ENCODE measurements at regions not wholly inside any gene's neighbourhood (a gene's known extent, or its start where the extent isn't known, plus 50 kb on each side); places are given as distances from the start of the nearest gene placed in this dataset.
"Not testable (repeated sequence)": the region's sequence is repeated elsewhere in the genome, so short reads cannot be mapped to it uniquely, and the experiment has no call there.

DNA sequence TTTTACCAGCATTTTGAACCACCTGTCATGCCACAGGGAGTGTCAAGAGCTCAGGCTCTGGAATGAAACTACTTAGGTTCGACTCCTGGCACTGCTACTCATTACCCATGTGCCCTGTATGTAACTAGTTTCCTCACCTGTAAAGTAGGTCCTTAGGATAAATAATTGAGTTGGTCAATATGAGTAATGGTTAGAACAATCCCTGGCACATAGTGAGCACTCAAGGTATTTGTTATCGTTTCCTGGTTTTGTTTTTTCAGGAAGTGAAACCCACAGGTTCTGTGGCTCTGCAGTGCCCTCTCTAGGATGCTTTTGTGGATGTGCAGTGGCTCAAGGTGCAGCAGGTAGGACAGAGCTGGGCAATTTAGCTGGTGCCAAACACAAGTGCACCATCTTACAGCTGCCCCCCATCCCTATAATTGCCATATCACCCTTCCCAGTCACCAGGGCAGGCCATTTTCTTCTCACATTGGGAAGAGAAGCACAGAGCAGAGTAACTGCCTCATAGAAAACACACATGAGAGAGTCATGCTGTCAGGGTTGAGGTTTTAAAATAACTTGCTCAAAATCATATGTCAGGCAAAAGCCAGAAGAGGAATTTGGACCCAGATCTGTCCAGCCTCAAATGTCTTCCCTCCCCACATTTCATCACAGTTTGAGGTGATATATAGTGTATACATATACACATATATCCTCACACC, 297.5 kb downstream of the RPAP3 start:
- Mint-ChIP-seq H3K4me1 (peaks cover 9 to 12% of the 10 kb centered on the region in 2 donors), H3K27me3 (ENCODE audit: low read depth in 3 of 3) (peaks cover 0 to 6% (median 5%) of the 10 kb centered on the region in 3 donors), H3K36me3 (peaks cover 0 to 4% (median 0%) of the 10 kb centered on the region in 3 donors), H3K4me3 (no peak overlapping the region), H3K27ac (no peak overlapping the region), H3K9me3 (no peaks in the 10 kb centered on the region)
- peak in 1 of 3 donors; percentile 24 for DNase-seq

- Mint-ChIP-seq H3K9me3 (no peaks in the 10 kb centered on the region), H3K4me1 (peaks cover 7 to 11% of the 10 kb centered on the region in 2 donors), H3K4me3 (no peak overlapping the region), H3K27ac (no peak overlapping the region), H3K36me3 (peaks cover 0 to 4% (median 0%) of the 10 kb centered on the region in 3 donors), H3K27me3 (ENCODE audit: low read depth in 3 of 3) (peaks cover 0 to 6% (median 5%) of the 10 kb centered on the region in 3 donors)
- DNase-seq = no peak
Observed at GRCh38 chr12:47407463-47408129, 298.2 kb downstream of the RPAP3 start.

GRCh38 chr12:47403681-47404080, 302.1 kb downstream of the RPAP3 start:
- Mint-ChIP-seq H3K4me3 (no peak overlapping the region), H3K27me3 (ENCODE audit: low read depth in 3 of 3) (peaks cover 0 to 10% (median 1%) of the 10 kb centered on the region in 3 donors), H3K9me3 (no peaks in the 10 kb centered on the region), H3K36me3 (peaks cover 0 to 4% (median 0%) of the 10 kb centered on the region in 3 donors), H3K27ac (peak overlapping the region in 1 of 6 donors; percentile 45), H3K4me1 (peaks cover 7 to 11% of the 10 kb centered on the region in 2 donors)
- no peak for DNase-seq

- H3K27ac Mint-ChIP-seq, H3K4me3 Mint-ChIP-seq: not testable (repeated sequence)
- peaks cover 0 to 10% (median 1%) of the 10 kb centered on the region in 3 donors for H3K27me3 Mint-ChIP-seq (ENCODE audit: low read depth in 3 of 3)
Observed at GRCh38 chr12:47401196-47401595, 304.6 kb downstream of the RPAP3 start.

GRCh38 chr12:47400266-47400665, 305.6 kb downstream of the RPAP3 start:
- Mint-ChIP-seq H3K9me3 (peaks cover 0 to 14% (median 8%) of the 10 kb centered on the region in 6 donors), H3K4me3 (no peak overlapping the region), H3K4me1 (peaks cover 16 to 18% of the 10 kb centered on the region in 2 donors), H3K27me3 (ENCODE audit: low read depth in 3 of 3) (peaks cover 0 to 9% (median 0%) of the 10 kb centered on the region in 3 donors), H3K36me3 (peaks cover 0 to 10% (median 5%) of the 10 kb centered on the region in 3 donors), H3K27ac (no peak overlapping the region)
- DNase-seq = no peak

More at GRCh38 chr12:47401196-47401595, 304.6 kb downstream of the RPAP3 start:
- Mint-ChIP-seq H3K4me1 (peaks cover 16 to 18% of the 10 kb centered on the region in 2 donors), H3K9me3 (peaks cover 0 to 14% (median 8%) of the 10 kb centered on the region in 6 donors), H3K36me3 (peaks cover 0 to 14% (median 5%) of the 10 kb centered on the region in 3 donors)
- DNase-seq = not testable (repeated sequence)

GRCh38 chr12:47397664-47398281, 308.1 kb downstream of the RPAP3 start:
- Mint-ChIP-seq H3K9me3 (peaks cover 0 to 14% (median 8%) of the 10 kb centered on the region in 6 donors), H3K36me3 (peaks cover 0 to 10% (median 5%) of the 10 kb centered on the region in 3 donors), H3K27ac (peak overlapping the region in 5 of 6 donors; percentile 20 to 64 (median 53)), H3K27me3 (ENCODE audit: low read depth in 3 of 3) (peaks cover 0 to 9% (median 0%) of the 10 kb centered on the region in 3 donors), H3K4me3 (peak overlapping the region in 4 of 5 donors; percentile 39 to 67 (median 54)), H3K4me1 (peaks cover 22 to 28% of the 10 kb centered on the region in 2 donors)
- peak; percentile 41 to 58 (median 48) for DNase-seq

- DNase-seq = no peak
- peaks cover 27 to 30% of the 10 kb centered on the region in 2 donors for H3K4me1 Mint-ChIP-seq
Observed at GRCh38 chr12:47396902-47397663, 308.7 kb downstream of the RPAP3 start.

DNA sequence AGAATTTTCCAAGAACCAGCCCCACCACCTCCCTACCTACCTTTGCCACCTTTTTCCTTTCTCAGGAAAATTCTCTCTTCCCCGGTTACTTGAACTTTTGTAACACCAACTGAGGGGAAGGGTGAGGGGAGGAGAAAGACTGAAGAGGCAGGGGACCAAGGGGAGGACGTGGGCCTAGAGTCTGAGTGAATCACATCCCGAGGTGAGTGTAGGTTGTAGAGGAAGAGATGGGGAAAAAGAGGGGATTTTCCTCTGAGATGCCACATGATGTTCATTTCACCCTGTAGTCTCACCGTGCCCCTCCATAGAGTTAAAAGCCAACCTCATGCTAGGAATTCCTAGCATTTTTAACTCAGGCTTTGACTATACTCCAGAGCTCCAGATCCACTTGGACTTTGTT, 311.8 kb downstream of the RPAP3 start:
- peaks cover 49 to 59% of the 10 kb centered on the region in 2 donors for H3K4me1 Mint-ChIP-seq
- H3K9me3 Mint-ChIP-seq = peaks cover 0 to 14% (median 8%) of the 10 kb centered on the region in 6 donors
- H3K27ac Mint-ChIP-seq = peak overlapping the region in 3 of 6 donors; percentile 71 to 98 (median 92)
- H3K4me3 Mint-ChIP-seq = no peak overlapping the region
- peaks cover 0 to 5% (median 2%) of the 10 kb centered on the region in 3 donors for H3K27me3 Mint-ChIP-seq (ENCODE audit: low read depth in 3 of 3)
- DNase-seq = no peak
- H3K36me3 Mint-ChIP-seq = peaks cover 0 to 10% (median 5%) of the 10 kb centered on the region in 3 donors

More at GRCh38 chr12:47396902-47397663, 308.7 kb downstream of the RPAP3 start:
- H3K4me3 Mint-ChIP-seq = peak overlapping the region in 2 of 5 donors; percentile 53 to 55
- peaks cover 0 to 9% (median 0%) of the 10 kb centered on the region in 3 donors for H3K27me3 Mint-ChIP-seq (ENCODE audit: low read depth in 3 of 3)
- H3K27ac Mint-ChIP-seq = peak overlapping the region in 4 of 6 donors; percentile 3 to 64 (median 48)
- H3K36me3 Mint-ChIP-seq = peaks cover 0 to 10% (median 5%) of the 10 kb centered on the region in 3 donors
- peaks cover 0 to 14% (median 8%) of the 10 kb centered on the region in 6 donors for H3K9me3 Mint-ChIP-seq

GRCh38 chr12:47393403-47393790, 312.4 kb downstream of the RPAP3 start:
- Mint-ChIP-seq H3K27me3 (ENCODE audit: low read depth in 3 of 3) (peaks cover 0 to 3% (median 2%) of the 10 kb centered on the region in 3 donors), H3K27ac (peak overlapping the region in 5 of 6 donors; percentile 28 to 98 (median 89)), H3K4me1 (peaks cover 55 to 66% of the 10 kb centered on the region in 2 donors), H3K36me3 (peaks cover 0 to 10% (median 5%) of the 10 kb centered on the region in 3 donors), H3K9me3 (peaks cover 0 to 14% (median 8%) of the 10 kb centered on the region in 6 donors), H3K4me3 (no peak overlapping the region)
- DNase-seq = no peak

GRCh38 chr12:47391566-47391965, 311.8 kb upstream of the AMIGO2 start:
- peaks cover 0 to 4% (median 3%) of the 10 kb centered on the region in 3 donors for H3K27me3 Mint-ChIP-seq (ENCODE audit: low read depth in 3 of 3)
- H3K9me3 Mint-ChIP-seq = peaks cover 0 to 3% (median 2%) of the 10 kb centered on the region in 6 donors
- H3K4me1 Mint-ChIP-seq = peaks cover 52 to 63% of the 10 kb centered on the region in 2 donors
- H3K4me3 Mint-ChIP-seq = peak overlapping the region; percentile 1 to 69 (median 26)
- peak; percentile 69 to 75 (median 72) for DNase-seq
- H3K36me3 Mint-ChIP-seq = peaks cover 0 to 4% (median 3%) of the 10 kb centered on the region in 3 donors
- peak overlapping the region; percentile 91 to 98 (median 96) for H3K27ac Mint-ChIP-seq

- Mint-ChIP-seq H3K27ac (peak overlapping the region in 5 of 6 donors; percentile 89 to 97 (median 94)), H3K9me3 (no peaks in the 10 kb centered on the region), H3K36me3 (no peaks in the 10 kb centered on the region), H3K27me3 (ENCODE audit: low read depth in 3 of 3) (peaks cover 0 to 5% (median 2%) of the 10 kb centered on the region in 3 donors), H3K4me3 (peak overlapping the region in 1 of 5 donors; percentile 47), H3K4me1 (peaks cover 49 to 63% of the 10 kb centered on the region in 2 donors)
- DNase-seq = no peak
Observed at GRCh38 chr12:47388712-47389111, 309.0 kb upstream of the AMIGO2 start.

- DNase-seq = peak in 2 of 3 donors; percentile 34 to 38
- Mint-ChIP-seq H3K9me3 (no peaks in the 10 kb centered on the region), H3K4me1 (peaks cover 46 to 55% of the 10 kb centered on the region in 2 donors), H3K27ac (peak overlapping the region; percentile 89 to 97 (median 93)), H3K36me3 (no peaks in the 10 kb centered on the region), H3K4me3 (peak overlapping the region in 4 of 5 donors; percentile 47 to 71 (median 64)), H3K27me3 (ENCODE audit: low read depth in 3 of 3) (peaks cover 0 to 5% (median 2%) of the 10 kb centered on the region in 3 donors)
Observed at GRCh38 chr12:47387994-47388393, 308.2 kb upstream of the AMIGO2 start.
